CD4-positive, CD25-positive, alpha-beta regulatory T cell (primary cell): ENCODE measurements at regions not wholly inside any gene's neighbourhood (a gene's known extent, or its start where the extent isn't known, plus 50 kb on each side); places are given as distances from the start of the nearest gene placed in this dataset.
"Not testable (repeated sequence)": the region's sequence is repeated elsewhere in the genome, so short reads cannot be mapped to it uniquely, and the experiment has no call there.

ENCODE experiments used
- ATAC-seq, 2 donors: fragments of 150-1000 bp; cut with Tn5 transposase; one replicate each; pipeline ENCODE4 v1.10.0; 2021; ENCODE audit warnings: low read depth in 2 of 2, moderate number of reproducible peaks in 2 of 2, moderate library complexity in 1 of 2
- DNase-seq, 3 donors: peaks; one replicate each; pipeline versions ENCODE4 v3.0.0 to v3.0.0-alpha.2; 2012 to 2022; ENCODE audit warnings: mixed read lengths in 1 of 3
- H3K27ac ChIP-seq: one replicate; pipeline ENCODE4 v1.7.0; 2013; ENCODE audit warnings: mild to moderate bottlenecking, low read length; ENCODE audit not compliant: insufficient read depth, poor library complexity, severe bottlenecking
- H3K27me3 ChIP-seq: one replicate; pipeline ENCODE4 v1.7.0; 2013; ENCODE audit warnings: low read length; ENCODE audit not compliant: control insufficient read depth, insufficient read depth
- H3K36me3 ChIP-seq: one replicate; pipeline ENCODE4 v1.7.0; 2013; ENCODE audit warnings: mild to moderate bottlenecking, low read length, moderate library complexity; ENCODE audit not compliant: control insufficient read depth, insufficient read depth
- H3K4me1 ChIP-seq: 2 replicates; pipeline ENCODE4 v1.7.0; 2013; ENCODE audit warnings: mild to moderate bottlenecking, low read length; ENCODE audit not compliant: insufficient read depth, control insufficient read depth, poor library complexity, severe bottlenecking
- H3K4me3 ChIP-seq: one replicate; pipeline ENCODE4 v1.7.0; 2013; ENCODE audit warnings: low read depth, mild to moderate bottlenecking, low read length, moderate library complexity
- H3K9me3 ChIP-seq, 2 experiments: 1 replicate in 1 of 2; 2 replicates in 1 of 2; pipeline ENCODE4 v1.7.0; 2013; ENCODE audit warnings: low read length in 2 of 2, mild to moderate bottlenecking in 1 of 2, moderate library complexity in 1 of 2; ENCODE audit not compliant: control insufficient read depth in 2 of 2
- H3K27ac Mint-ChIP-seq, 3 donors: one replicate each; pipeline ENCODE4 v1.8.0; 2020 to 2022; ENCODE audit warnings: mild to moderate bottlenecking in 3 of 3, mixed read lengths in 3 of 3, moderate library complexity in 2 of 3
- H3K27me3 Mint-ChIP-seq: one replicate; pipeline ENCODE4 v1.8.0; 2022; ENCODE audit warnings: mild to moderate bottlenecking, mixed read lengths
- H3K36me3 Mint-ChIP-seq: one replicate; pipeline ENCODE4 v1.8.0; 2020; ENCODE audit warnings: mixed read lengths
- H3K4me1 Mint-ChIP-seq, 4 donors: one replicate each; pipeline ENCODE4 v1.8.0; 2020 to 2022; ENCODE audit warnings: mixed read lengths in 4 of 4, mild to moderate bottlenecking in 1 of 4
- H3K4me3 Mint-ChIP-seq, 4 donors: one replicate each; pipeline ENCODE4 v1.8.0; 2020 to 2022; ENCODE audit warnings: mild to moderate bottlenecking in 4 of 4, mixed read lengths in 4 of 4, moderate library complexity in 3 of 4
- H3K9me3 Mint-ChIP-seq, 7 donors: one replicate each; pipeline ENCODE4 v1.8.0; 2020 to 2022; ENCODE audit warnings: mixed read lengths in 7 of 7, mild to moderate bottlenecking in 3 of 7, moderate library complexity in 2 of 7

DNA sequence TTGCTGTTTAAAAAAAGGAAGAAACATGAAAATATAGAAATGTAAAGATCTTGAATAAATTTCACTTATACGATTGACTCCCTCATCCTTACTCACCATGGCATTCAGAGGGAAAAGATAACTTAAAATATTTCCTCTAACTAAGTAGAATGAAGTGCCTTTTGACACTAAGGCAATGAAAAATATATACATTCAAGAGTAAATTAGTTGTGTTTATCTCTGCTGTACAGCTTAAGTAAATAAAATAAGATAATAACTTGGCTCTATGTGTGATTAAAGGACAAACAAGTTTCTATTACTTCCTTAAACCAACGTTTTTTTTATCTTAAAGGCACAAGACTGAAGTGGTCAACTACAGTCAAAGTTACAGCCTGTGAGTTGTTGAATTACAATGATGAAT lies 142.3 kb upstream of the LRRTM4 start:
- Histone ChIP-seq H3K9me3 (peaks cover 3 to 12% of the 10 kb centered on the region in 2 experiments), H3K36me3 (no peaks in the 10 kb centered on the region), H3K27me3 (no peaks in the 10 kb centered on the region), H3K4me3 (no peak overlapping the region), H3K27ac (no peak overlapping the region), H3K4me1 (no peaks in the 10 kb centered on the region)
- no peak overlapping the region for H3K4me3 Mint-ChIP-seq
- H3K4me1 Mint-ChIP-seq: no peaks in the 10 kb centered on the region
- no peak for DNase-seq
- no peaks in the 10 kb centered on the region for H3K36me3 Mint-ChIP-seq
- H3K27ac Mint-ChIP-seq: no peak overlapping the region
- peaks cover 0 to 7% (median 2%) of the 10 kb centered on the region in 7 donors for H3K9me3 Mint-ChIP-seq
- ATAC-seq: no peak
- no peaks in the 10 kb centered on the region for H3K27me3 Mint-ChIP-seq

- DNase-seq (no peak), ATAC-seq (no peak)
- Histone ChIP-seq H3K4me1 (no peaks in the 10 kb centered on the region), H3K9me3 (peaks cover 3 to 12% of the 10 kb centered on the region in 2 experiments), H3K4me3 (no peak overlapping the region), H3K27me3 (no peaks in the 10 kb centered on the region), H3K36me3 (no peaks in the 10 kb centered on the region), H3K27ac (no peak overlapping the region)
- no peaks in the 10 kb centered on the region for H3K36me3 Mint-ChIP-seq
- H3K27ac Mint-ChIP-seq: no peak overlapping the region
- no peaks in the 10 kb centered on the region for H3K4me1 Mint-ChIP-seq
- H3K9me3 Mint-ChIP-seq: peaks cover 0 to 3% (median 2%) of the 10 kb centered on the region in 7 donors
- no peaks in the 10 kb centered on the region for H3K27me3 Mint-ChIP-seq
- H3K4me3 Mint-ChIP-seq: no peak overlapping the region
These were observed 144.2 kb upstream of the LRRTM4 start for GRCh38 chr2:77666251-77666980.

DNA sequence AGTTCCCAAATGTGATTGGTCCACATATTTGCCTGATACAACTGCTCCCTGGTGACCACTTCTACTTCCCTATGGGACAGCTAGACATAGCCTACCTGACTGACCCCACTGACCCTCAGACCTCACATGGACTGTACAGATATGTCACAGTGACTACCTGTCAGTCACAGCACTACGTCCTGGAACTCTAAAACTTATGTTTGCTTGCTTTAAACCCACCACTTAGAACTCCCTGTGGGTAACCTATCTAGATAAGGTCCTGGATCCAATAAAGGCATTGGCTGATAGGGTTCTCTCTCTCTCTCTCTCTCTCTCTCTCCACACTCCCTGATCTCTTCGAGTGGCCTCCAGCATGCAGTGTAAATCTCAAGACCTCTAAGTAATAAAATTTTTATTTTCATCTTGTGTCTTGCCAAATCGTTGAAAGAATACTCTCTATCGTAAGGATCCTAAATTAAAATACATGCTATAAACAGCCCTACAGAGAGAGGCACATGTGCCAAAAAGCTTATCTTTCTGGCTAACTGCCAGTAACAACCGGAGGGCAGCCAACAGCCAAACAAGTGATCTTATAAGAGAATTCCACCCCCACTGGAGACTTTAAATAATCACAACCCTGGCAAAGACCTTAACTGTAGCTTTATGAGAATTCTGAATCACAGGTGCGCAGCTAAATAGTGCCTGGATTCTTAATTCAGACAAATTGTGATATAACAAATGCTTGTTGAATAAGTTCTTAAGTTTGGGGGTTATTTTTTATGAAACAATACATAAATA lies 162.6 kb upstream of the LRRTM4 start:
- not testable (repeated sequence) for H3K4me3 Mint-ChIP-seq, H3K36me3 ChIP-seq, H3K4me3 ChIP-seq, H3K36me3 Mint-ChIP-seq, H3K4me1 ChIP-seq, H3K27ac Mint-ChIP-seq, ATAC-seq, H3K27ac ChIP-seq, H3K27me3 ChIP-seq, H3K9me3 ChIP-seq, H3K9me3 Mint-ChIP-seq, H3K27me3 Mint-ChIP-seq, DNase-seq, H3K4me1 Mint-ChIP-seq

DNA sequence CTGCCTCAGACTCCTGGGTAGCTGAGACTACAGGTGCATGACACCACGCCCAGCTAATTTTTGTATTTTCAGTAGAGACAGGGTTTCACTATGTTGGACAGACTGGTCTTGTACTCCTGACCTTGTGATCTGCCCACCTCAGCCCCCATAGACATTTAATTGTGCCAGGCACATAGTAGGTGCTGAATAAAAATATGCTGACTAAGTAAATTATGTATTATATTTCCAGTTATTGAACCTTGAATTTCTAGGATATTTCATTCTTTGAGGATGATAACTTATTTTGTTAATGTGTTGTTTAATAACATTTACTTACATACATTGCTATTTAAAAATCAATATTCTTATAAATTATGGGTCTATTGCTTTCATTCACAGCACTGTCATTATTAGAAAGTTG lies 190.4 kb upstream of the LRRTM4 start:
- Mint-ChIP-seq H3K9me3 (peaks cover 0 to 7% (median 3%) of the 10 kb centered on the region in 7 donors), H3K4me3 (no peak overlapping the region), H3K36me3 (no peaks in the 10 kb centered on the region), H3K27ac (no peak overlapping the region), H3K27me3 (no peaks in the 10 kb centered on the region), H3K4me1 (no peaks in the 10 kb centered on the region)
- Histone ChIP-seq H3K27me3 (no peaks in the 10 kb centered on the region), H3K36me3 (no peaks in the 10 kb centered on the region), H3K4me1 (no peaks in the 10 kb centered on the region), H3K4me3 (no peak overlapping the region), H3K9me3 (no peaks in the 10 kb centered on the region), H3K27ac (no peak overlapping the region)
- DNase-seq: no peak
- no peak for ATAC-seq

DNA sequence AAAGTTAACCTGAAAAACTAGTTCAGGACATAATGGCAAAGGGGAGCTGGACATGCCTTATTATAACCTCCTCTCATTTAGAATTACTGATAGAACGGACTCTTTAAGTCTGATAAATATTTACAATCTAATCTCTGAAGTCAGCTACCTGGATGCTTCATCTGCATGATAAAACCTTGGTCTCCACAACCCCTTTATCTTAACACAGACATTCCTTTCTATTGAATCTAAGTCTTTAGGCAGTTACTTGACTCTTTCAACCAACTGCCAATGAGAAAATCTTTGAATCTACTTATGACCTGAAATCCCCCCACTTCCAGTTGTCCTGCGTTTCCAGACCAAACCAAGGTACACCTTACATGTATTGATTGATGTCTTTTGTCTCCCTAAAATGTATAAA lies 191.2 kb upstream of the LRRTM4 start:
- H3K27me3 ChIP-seq: no peaks in the 10 kb centered on the region
- Mint-ChIP-seq H3K4me3 (no peak overlapping the region), H3K27me3 (no peaks in the 10 kb centered on the region), H3K4me1 (no peaks in the 10 kb centered on the region), H3K9me3 (peaks cover 0 to 7% (median 3%) of the 10 kb centered on the region in 7 donors), H3K36me3 (no peaks in the 10 kb centered on the region), H3K27ac (no peak overlapping the region)
- H3K9me3 ChIP-seq: no peaks in the 10 kb centered on the region
- no peaks in the 10 kb centered on the region for H3K4me1 ChIP-seq
- DNase-seq (no peak), ATAC-seq (no peak)
- no peaks in the 10 kb centered on the region for H3K36me3 ChIP-seq
- H3K4me3 ChIP-seq: no peak overlapping the region
- H3K27ac ChIP-seq: no peak overlapping the region

DNA sequence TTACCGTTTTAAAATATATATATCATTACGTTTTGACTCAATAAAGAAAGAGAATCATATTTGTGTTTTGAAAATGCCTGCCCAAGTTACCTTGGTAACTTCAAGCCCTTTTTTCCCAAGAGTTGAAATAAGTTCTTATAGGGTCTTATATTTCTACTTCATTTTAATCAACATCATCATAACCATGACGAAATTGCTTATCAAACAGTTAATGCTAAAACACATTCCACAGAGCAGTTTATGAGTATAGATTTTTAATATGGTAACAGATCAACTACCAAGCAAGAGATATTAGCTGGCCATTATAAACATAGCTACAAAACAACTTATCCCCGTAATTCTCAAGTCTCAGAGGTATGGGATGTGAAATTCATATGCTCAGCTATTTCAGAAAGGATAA lies 197.9 kb upstream of the LRRTM4 start:
- H3K27me3 ChIP-seq: no peaks in the 10 kb centered on the region
- no peak overlapping the region for H3K27ac Mint-ChIP-seq
- no peaks in the 10 kb centered on the region for H3K36me3 ChIP-seq
- no peak overlapping the region for H3K4me3 Mint-ChIP-seq
- H3K4me1 ChIP-seq: no peaks in the 10 kb centered on the region
- no peaks in the 10 kb centered on the region for H3K27me3 Mint-ChIP-seq
- ATAC-seq (no peak), DNase-seq (no peak)
- H3K27ac ChIP-seq: no peak overlapping the region
- H3K9me3 ChIP-seq: peaks cover 0 to 3% of the 10 kb centered on the region in 2 experiments
- no peaks in the 10 kb centered on the region for H3K4me1 Mint-ChIP-seq
- peaks cover 0 to 13% (median 4%) of the 10 kb centered on the region in 7 donors for H3K9me3 Mint-ChIP-seq
- H3K4me3 ChIP-seq: no peak overlapping the region
- no peaks in the 10 kb centered on the region for H3K36me3 Mint-ChIP-seq

GRCh38 chr2:77721593-77721992 lies 199.4 kb upstream of the LRRTM4 start:
- H3K4me1 Mint-ChIP-seq: no peaks in the 10 kb centered on the region
- Histone ChIP-seq H3K4me1 (no peaks in the 10 kb centered on the region), H3K27ac (no peak overlapping the region), H3K9me3 (peaks cover 0 to 3% of the 10 kb centered on the region in 2 experiments), H3K4me3 (no peak overlapping the region), H3K27me3 (no peaks in the 10 kb centered on the region), H3K36me3 (no peaks in the 10 kb centered on the region)
- peaks cover 0 to 20% (median 7%) of the 10 kb centered on the region in 7 donors for H3K9me3 Mint-ChIP-seq
- DNase-seq (no peak), ATAC-seq (no peak)
- H3K27me3 Mint-ChIP-seq: no peaks in the 10 kb centered on the region
- no peaks in the 10 kb centered on the region for H3K36me3 Mint-ChIP-seq
- no peak overlapping the region for H3K27ac Mint-ChIP-seq
- H3K4me3 Mint-ChIP-seq: no peak overlapping the region

- Mint-ChIP-seq H3K4me1 (no peaks in the 10 kb centered on the region), H3K4me3 (no peak overlapping the region), H3K27ac (no peak overlapping the region), H3K27me3 (no peaks in the 10 kb centered on the region), H3K9me3 (peaks cover 0 to 20% (median 12%) of the 10 kb centered on the region in 7 donors), H3K36me3 (no peaks in the 10 kb centered on the region)
- no peak overlapping the region for H3K27ac ChIP-seq
- H3K27me3 ChIP-seq: no peaks in the 10 kb centered on the region
- H3K4me3 ChIP-seq: no peak overlapping the region
- H3K9me3 ChIP-seq: peaks cover 0 to 3% of the 10 kb centered on the region in 2 experiments
- DNase-seq (no peak), ATAC-seq (no peak)
- H3K36me3 ChIP-seq: no peaks in the 10 kb centered on the region
- H3K4me1 ChIP-seq: no peaks in the 10 kb centered on the region
These were observed 202.9 kb upstream of the LRRTM4 start for GRCh38 chr2:77725045-77725444.
